Keratinocyte (primary cell): ENCODE measurements at regions not wholly inside any gene's neighbourhood (a gene's known extent, or its start where the extent isn't known, plus 50 kb on each side); places are given as distances from the start of the nearest gene placed in this dataset.

Source experiments
- DNase-seq: peaks from one replicate; pipeline ENCODE4 v3.0.0-alpha.2; 2011; ENCODE audit warnings: low read depth, missing footprints, low spot score
- FAIRE-seq: peaks from 2 replicates; lab custom pipeline; 2011; peaks lifted over from hg19 to GRCh38; lab: Jason Lieb, UNC
- H2AFZ ChIP-seq: 2 replicates; pipeline ENCODE4 v1.6.0; 2012; ENCODE audit warnings: low read length, control low read depth, inconsistent platforms; ENCODE audit not compliant: control insufficient read depth
- H3K27ac ChIP-seq: 2 replicates; pipeline ENCODE4 v1.5.1; 2011; ENCODE audit warnings: low read length; ENCODE audit not compliant: control insufficient read depth, insufficient read depth
- H3K27me3 ChIP-seq: 3 replicates; pipeline ENCODE4 v1.6.0; 2011; ENCODE audit warnings: low read length; ENCODE audit not compliant: control insufficient read depth, insufficient read depth; ENCODE audit errors: extremely low read depth
- H3K36me3 ChIP-seq, 2 experiments: 2 replicates in 1 of 2; 3 replicates in 1 of 2; pipeline ENCODE4 v1.5.1; 2011; ENCODE audit warnings: low read length in 2 of 2, mild to moderate bottlenecking in 1 of 2; ENCODE audit not compliant: control insufficient read depth in 2 of 2, insufficient read depth in 2 of 2; ENCODE audit errors: extremely low read depth in 1 of 2
- H3K4me1 ChIP-seq: 3 replicates; pipeline ENCODE4 v1.5.1; 2011; ENCODE audit warnings: low read length; ENCODE audit not compliant: control insufficient read depth, insufficient read depth; ENCODE audit errors: extremely low read depth
- H3K4me2 ChIP-seq: 3 replicates; pipeline ENCODE4 v1.6.0; 2011; ENCODE audit warnings: low read depth, low read length; ENCODE audit not compliant: control insufficient read depth, insufficient read depth; ENCODE audit errors: extremely low read depth
- H3K4me3 ChIP-seq, 3 experiments: fragments of 200-600 bp in 1 of 3; sonication (generic) in 1 of 3; 2 replicates in 2 of 3; 3 replicates in 1 of 3; pipeline ENCODE4 v1.5.1; 2011 to 2016; ENCODE audit warnings: low read length in 3 of 3, mild to moderate bottlenecking in 3 of 3, control low read depth in 2 of 3, inconsistent platforms in 1 of 3, low read depth in 1 of 3, mixed read lengths in 1 of 3, mixed run types in 1 of 3, moderate library complexity in 1 of 3; ENCODE audit not compliant: control insufficient read depth in 2 of 3, insufficient read depth in 2 of 3; ENCODE audit errors: extremely low read depth in 1 of 3
- H3K79me2 ChIP-seq: 2 replicates; pipeline ENCODE4 v1.6.0; 2012; ENCODE audit warnings: low read length; ENCODE audit not compliant: control insufficient read depth, insufficient read depth
- H3K9ac ChIP-seq: 3 replicates; pipeline ENCODE4 v1.6.0; 2011; ENCODE audit warnings: low read length; ENCODE audit not compliant: control insufficient read depth, insufficient read depth; ENCODE audit errors: extremely low read depth
- H3K9me1 ChIP-seq: 3 replicates; pipeline ENCODE4 v1.6.0; 2011; ENCODE audit warnings: low read length; ENCODE audit not compliant: control insufficient read depth, insufficient read depth; ENCODE audit errors: extremely low read depth
- H3K9me3 ChIP-seq: 2 replicates; pipeline ENCODE4 v1.5.1; 2012; ENCODE audit warnings: low read depth, low read length; ENCODE audit not compliant: control insufficient read depth
- H4K20me1 ChIP-seq: 3 replicates; pipeline ENCODE4 v1.6.0; 2011; ENCODE audit warnings: low read length; ENCODE audit not compliant: control insufficient read depth, insufficient read depth; ENCODE audit errors: extremely low read depth
- CTCF ChIP-seq, 3 experiments: IDR thresholded peaks in 1 of 3; conservative IDR thresholded peaks in 1 of 3; optimal IDR thresholded peaks in 1 of 3; 2 replicates in 2 of 3; 3 replicates in 1 of 3; pipeline versions ENCODE3 to v1.5.1; 2011; ENCODE audit warnings: low read length in 3 of 3, mild to moderate bottlenecking in 3 of 3, moderate library complexity in 2 of 3, control low read depth in 1 of 3, inconsistent platforms in 1 of 3; ENCODE audit not compliant: insufficient read depth in 2 of 3; ENCODE audit errors: extremely low read depth in 1 of 3
- EZH2 ChIP-seq: IDR thresholded peaks from one replicate; pipeline ENCODE4 v1.6.1; 2012; ENCODE audit warnings: inconsistent platforms, mild to moderate bottlenecking, low read length, moderate library complexity
- dilution Hi-C: fragments of 300-500 bp; cut with MboI; formaldehyde crosslinking; loops from one replicate; pipeline ENCODE4 v1.7.0; 2020; ENCODE audit warnings: low sequenced_read_pairs; ENCODE audit not compliant: extremely low pct_ligation_motif_present

DNA sequence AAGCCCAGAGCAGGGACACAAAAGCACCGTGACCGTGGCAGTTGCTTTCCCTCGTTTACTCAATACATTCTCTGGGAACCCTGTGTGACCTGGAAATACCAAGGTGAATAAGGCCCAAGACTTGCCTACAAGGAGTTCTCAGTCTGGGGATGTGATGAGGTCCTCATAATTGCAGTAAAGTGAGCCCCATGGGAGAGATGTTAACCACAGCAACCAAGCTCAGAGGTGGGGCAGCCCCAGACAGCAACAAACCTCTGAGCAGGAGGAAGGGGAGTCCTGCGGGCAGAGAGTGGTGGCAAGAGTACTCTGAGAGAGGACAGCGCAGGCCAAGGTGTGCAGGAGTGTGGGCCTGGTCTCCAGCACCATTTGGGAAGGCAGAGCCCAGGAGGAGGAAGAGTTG lies 91.6 kb downstream of the TTC32 start:
- Histone ChIP-seq H3K27ac (no peak overlapping the region), H3K9me3 (no peaks in the 10 kb centered on the region), H3K9me1 (no peaks in the 10 kb centered on the region), H2AFZ (no peak overlapping the region), H3K4me3 (no peak overlapping the region), H3K36me3 (no peaks in the 10 kb centered on the region), H3K27me3 (peaks cover 15% of the 10 kb centered on the region), H3K4me2 (no peak overlapping the region), H3K4me1 (no peaks in the 10 kb centered on the region), H3K79me2 (no peaks in the 10 kb centered on the region), H3K9ac (no peak overlapping the region), H4K20me1 (no peaks in the 10 kb centered on the region)
- TF ChIP-seq CTCF (optimal IDR thresholded peaks at IDR 0.05 in 1 of 3, IDR thresholded peaks at IDR 0.05 in 1 of 3, conservative IDR thresholded peaks at IDR 0.05 in 1 of 3; ENCODE audit: extremely low read depth in 1 of 3, insufficient read depth in 2 of 3, low read length in 3 of 3) (no peak), EZH2 (no peak)
- dilution Hi-C loops: no loop called here
- no peak for DNase-seq
- no peak for FAIRE-seq

DNA sequence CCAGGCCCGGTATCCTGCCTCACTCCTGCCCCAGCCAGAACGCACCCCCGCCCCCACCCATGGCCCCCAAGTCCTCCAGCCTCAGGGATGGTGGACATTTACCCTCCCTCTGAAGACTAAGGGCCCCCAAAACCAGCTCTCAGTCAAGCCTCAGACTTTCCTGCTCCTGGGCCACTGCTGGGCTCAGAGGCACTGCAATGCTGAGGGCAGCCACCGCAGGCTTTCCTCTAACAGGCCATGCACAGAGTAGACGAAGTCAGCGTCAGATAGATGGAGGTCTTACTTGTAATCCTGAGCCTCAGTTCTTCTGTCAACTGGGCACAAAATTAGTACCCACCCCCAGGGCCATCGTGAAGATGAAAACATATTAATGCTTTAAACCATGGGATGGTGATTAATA lies 92.6 kb downstream of the TTC32 start:
- Histone ChIP-seq H3K9me3 (no peaks in the 10 kb centered on the region), H2AFZ (no peak overlapping the region), H3K9ac (no peak overlapping the region), H4K20me1 (no peaks in the 10 kb centered on the region), H3K27me3 (peaks cover 19% of the 10 kb centered on the region), H3K9me1 (no peaks in the 10 kb centered on the region), H3K27ac (no peak overlapping the region), H3K79me2 (no peaks in the 10 kb centered on the region), H3K4me1 (no peaks in the 10 kb centered on the region), H3K36me3 (no peaks in the 10 kb centered on the region), H3K4me2 (no peak overlapping the region), H3K4me3 (no peak overlapping the region)
- FAIRE-seq: no peak
- DNase-seq: no peak
- no peak for TF ChIP-seq EZH2
- TF ChIP-seq CTCF (optimal IDR thresholded peaks at IDR 0.05 in 1 of 3, IDR thresholded peaks at IDR 0.05 in 1 of 3, conservative IDR thresholded peaks at IDR 0.05 in 1 of 3; ENCODE audit: extremely low read depth in 1 of 3, insufficient read depth in 2 of 3, low read length in 3 of 3): no peak
- dilution Hi-C loops: no loop called here
